ENCODE measurements at regions not wholly inside any gene's neighbourhood (a gene's known extent, or its start where the extent isn't known, plus 50 kb on each side); places are given as distances from the start of the nearest gene placed in this dataset.
A peak's percentile ranks its signal among the peaks of the same experiment; 100 is the strongest.

GRCh38 chr7:88539518-88539917, 220.0 kb upstream of the ZNF804B start:
- ATAC-seq (ENCODE audit: poor library complexity) (peak; percentile 70), DNase-seq (no peak)
- intact Hi-C loops (cut with DNase I) = no loop called here

- ATAC-seq (ENCODE audit: poor library complexity) (no peak), DNase-seq (no peak)
- intact Hi-C loops (cut with DNase I) = no loop called here
These were observed 217.0 kb upstream of the STEAP4 start for GRCh38 chr7:88523645-88524044.

GRCh38 chr7:88522771-88523293, 216.1 kb upstream of the STEAP4 start:
- no peak for DNase-seq
- intact Hi-C loops (cut with DNase I) = no loop called here
- no peak for ATAC-seq (ENCODE audit: poor library complexity)

- ATAC-seq (ENCODE audit: poor library complexity) (no peak), DNase-seq (no peak)
- intact Hi-C loops (cut with DNase I) = no loop called here
These were observed 209.7 kb upstream of the STEAP4 start for GRCh38 chr7:88516429-88516828.

- ATAC-seq (ENCODE audit: poor library complexity) = no peak
- intact Hi-C loops (cut with DNase I) = no loop called here
- no peak for DNase-seq
These were observed 208.6 kb upstream of the STEAP4 start for GRCh38 chr7:88515301-88515700.

GRCh38 chr7:88509341-88509740, 202.6 kb upstream of the STEAP4 start:
- intact Hi-C loops (cut with DNase I) = no loop called here
- ATAC-seq (ENCODE audit: poor library complexity) = no peak
- DNase-seq = no peak

GRCh38 chr7:88500131-88500530, 193.4 kb upstream of the STEAP4 start:
- DNase-seq (no peak), ATAC-seq (ENCODE audit: poor library complexity) (no peak)
- intact Hi-C loops (cut with DNase I) = no loop called here

- intact Hi-C loops (cut with DNase I) = no loop called here
- no peak for DNase-seq
- no peak for ATAC-seq (ENCODE audit: poor library complexity)
These were observed 189.4 kb upstream of the STEAP4 start for GRCh38 chr7:88495881-88496725.

- intact Hi-C loops (cut with DNase I) = no loop called here
- DNase-seq (no peak), ATAC-seq (ENCODE audit: poor library complexity) (no peak)
These were observed 185.5 kb upstream of the STEAP4 start for GRCh38 chr7:88492153-88492552.

- intact Hi-C loops (cut with DNase I) = no loop called here
- no peak for ATAC-seq (ENCODE audit: poor library complexity)
- DNase-seq = no peak
These were observed 184.2 kb upstream of the STEAP4 start for GRCh38 chr7:88490874-88491273.

GRCh38 chr7:88490161-88490560, 183.5 kb upstream of the STEAP4 start:
- DNase-seq (no peak), ATAC-seq (ENCODE audit: poor library complexity) (no peak)
- intact Hi-C loops (cut with DNase I) = no loop called here

- intact Hi-C loops (cut with DNase I) = no loop called here
- no peak for DNase-seq
- no peak for ATAC-seq (ENCODE audit: poor library complexity)
These were observed 179.1 kb upstream of the STEAP4 start for GRCh38 chr7:88485821-88486220.

- intact Hi-C loops (cut with DNase I) = no loop called here
- no peak for DNase-seq
- no peak for ATAC-seq (ENCODE audit: poor library complexity)
These were observed 177.9 kb upstream of the STEAP4 start for GRCh38 chr7:88484551-88484950.

- no peak for DNase-seq
- intact Hi-C loops (cut with DNase I) = no loop called here
- no peak for ATAC-seq (ENCODE audit: poor library complexity)
These were observed 174.2 kb upstream of the STEAP4 start for GRCh38 chr7:88480896-88481295.

- ATAC-seq (ENCODE audit: poor library complexity) (no peak), DNase-seq (no peak)
- intact Hi-C loops (cut with DNase I) = no loop called here
These were observed 173.6 kb upstream of the STEAP4 start for GRCh38 chr7:88480271-88480670.

GRCh38 chr7:88477976-88478375, 171.3 kb upstream of the STEAP4 start:
- intact Hi-C loops (cut with DNase I) = no loop called here
- no peak for ATAC-seq (ENCODE audit: poor library complexity)

GRCh38 chr7:88465600-88465999, 158.9 kb upstream of the STEAP4 start:
- intact Hi-C loops (cut with DNase I) = no loop called here
- DNase-seq (no peak), ATAC-seq (ENCODE audit: poor library complexity) (no peak)

More at GRCh38 chr7:88477976-88478375, 171.3 kb upstream of the STEAP4 start:
- DNase-seq = no peak

GRCh38 chr7:88462799-88463198, 156.1 kb upstream of the STEAP4 start:
- DNase-seq (no peak), ATAC-seq (ENCODE audit: poor library complexity) (no peak)
- intact Hi-C loops (cut with DNase I) = no loop called here

- ATAC-seq (ENCODE audit: poor library complexity) (no peak), DNase-seq (no peak)
- intact Hi-C loops (cut with DNase I) = no loop called here
These were observed 154.0 kb upstream of the STEAP4 start for GRCh38 chr7:88460650-88461049.

GRCh38 chr7:88458946-88459345, 152.3 kb upstream of the STEAP4 start:
- ATAC-seq (ENCODE audit: poor library complexity) (no peak), DNase-seq (no peak)
- intact Hi-C loops (cut with DNase I) = no loop called here

- ATAC-seq (ENCODE audit: poor library complexity) (no peak), DNase-seq (no peak)
- intact Hi-C loops (cut with DNase I) = no loop called here
These were observed 151.6 kb upstream of the STEAP4 start for GRCh38 chr7:88458279-88458678.
